Glomerular endothelial cell (primary cell): ENCODE measurements at regions not wholly inside any gene's neighbourhood (a gene's known extent, or its start where the extent isn't known, plus 50 kb on each side); places are given as distances from the start of the nearest gene placed in this dataset.

Experiments used
- DNase-seq: peaks from one replicate; pipeline ENCODE4 v3.0.0-alpha.2; 2011; ENCODE audit warnings: low read depth, low spot score; ENCODE audit errors: extremely low read depth

- no peak for DNase-seq
These were observed 156.2 kb upstream of the LYZL1 start for GRCh38 chr10:29132551-29133111.

GRCh38 chr10:29135337-29135736 is 153.5 kb upstream of the LYZL1 start:
- DNase-seq, result no peak

DNA sequence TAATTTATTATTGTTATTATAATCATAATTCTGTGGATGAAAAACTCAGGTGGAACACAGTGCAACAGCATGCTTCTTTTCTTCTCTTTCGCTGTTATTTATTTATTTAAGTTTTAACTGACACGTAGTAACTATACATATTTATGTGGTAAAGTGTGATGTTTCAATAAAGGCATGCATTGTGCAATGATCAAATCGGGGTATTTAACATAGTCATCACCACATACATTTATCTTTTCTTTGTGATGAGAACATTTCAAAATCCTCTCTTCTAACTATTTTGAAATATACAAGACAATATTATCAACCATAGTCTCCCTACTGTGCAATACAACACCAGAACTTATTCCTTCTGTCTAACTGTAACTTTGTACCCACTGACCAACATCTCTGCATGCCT is 152.5 kb upstream of the LYZL1 start:
- no peak for DNase-seq

- DNase-seq, result no peak
These were observed 148.7 kb upstream of the LYZL1 start for GRCh38 chr10:29140151-29140550.

- no peak for DNase-seq
These were observed 147.9 kb upstream of the LYZL1 start for GRCh38 chr10:29140991-29141390.

DNA sequence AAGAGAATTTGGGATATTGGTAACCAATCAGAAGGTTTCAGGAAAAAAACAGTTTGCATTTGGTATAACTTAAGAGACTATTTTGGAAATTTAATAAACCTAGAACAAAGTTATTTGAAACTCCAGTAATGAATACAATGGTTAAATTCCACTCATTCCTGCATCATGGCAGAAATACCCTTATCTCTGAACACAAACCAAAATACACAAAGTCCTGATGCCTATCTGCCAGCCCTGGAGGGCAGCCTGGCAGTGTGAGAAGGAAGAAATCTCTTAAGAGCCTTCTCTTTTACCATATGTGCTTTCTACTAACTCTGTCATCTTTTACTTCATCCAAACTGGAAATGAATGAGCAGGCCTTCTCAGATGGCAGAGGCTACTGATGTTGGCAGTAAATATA is 147.1 kb upstream of the LYZL1 start:
- DNase-seq, result no peak

DNA sequence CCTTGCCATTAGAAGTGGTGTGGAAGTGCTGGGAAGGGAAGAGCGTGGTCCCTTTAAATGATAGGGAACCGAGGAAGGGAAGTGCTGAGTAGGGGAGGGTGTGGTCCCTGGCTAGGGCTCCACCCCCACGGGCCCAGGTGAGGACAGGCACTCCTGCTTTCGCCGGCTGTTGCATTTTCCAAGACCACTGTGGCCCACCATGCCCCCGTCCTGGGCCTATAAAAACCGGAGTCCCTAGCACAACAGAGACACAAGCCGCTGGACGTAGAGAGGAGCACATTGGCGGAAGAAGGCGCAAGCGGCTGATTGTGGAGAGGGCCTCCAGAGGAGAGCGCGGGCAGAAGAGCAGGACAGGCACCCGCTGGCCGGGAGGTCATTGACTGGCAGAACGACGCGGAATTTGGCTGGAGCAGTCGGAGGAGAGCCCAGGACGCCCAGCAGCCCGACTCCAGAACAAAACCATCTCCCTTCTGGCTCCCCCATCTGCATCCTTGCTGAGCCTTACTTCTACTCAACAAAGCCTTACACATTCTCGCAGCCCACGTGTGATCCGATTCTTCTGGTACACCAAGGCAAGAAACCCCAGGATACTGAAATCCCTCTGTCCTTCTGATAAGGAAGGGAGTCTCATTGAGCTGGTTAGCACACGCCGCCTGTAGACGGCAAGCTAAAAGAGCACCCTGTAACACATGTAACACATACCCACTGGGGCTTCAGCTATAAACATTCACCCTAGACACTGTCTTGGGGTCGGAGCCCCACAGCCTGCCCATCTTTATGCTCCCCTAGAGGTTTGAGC is 146.2 kb upstream of the LYZL1 start:
- DNase-seq, result no peak

- no peak for DNase-seq
These were observed 144.7 kb upstream of the LYZL1 start for GRCh38 chr10:29144126-29144525.

GRCh38 chr10:29146311-29147100 is 142.4 kb upstream of the LYZL1 start:
- no peak for DNase-seq

DNA sequence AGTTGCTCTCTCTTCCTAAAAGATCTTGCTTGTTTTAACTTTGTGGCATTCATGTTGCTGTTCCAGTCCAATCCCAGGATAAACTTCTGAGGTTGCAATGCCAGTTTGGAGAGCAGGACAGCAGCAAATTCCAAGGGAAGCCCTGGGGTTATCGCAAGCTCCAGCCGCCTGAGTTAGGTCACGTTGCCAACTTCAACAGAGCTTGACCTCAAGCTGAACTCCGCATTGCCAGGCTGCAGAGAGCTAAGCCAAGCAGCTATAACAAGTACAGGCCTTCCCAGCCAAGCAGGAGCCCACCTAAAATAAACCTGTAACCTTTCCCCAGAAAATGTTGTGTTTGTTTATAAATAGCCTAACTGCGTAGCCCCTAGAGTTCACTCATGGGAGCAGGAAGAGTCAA is 138.9 kb upstream of the LYZL1 start:
- no peak for DNase-seq

GRCh38 chr10:29151005-29151404 is 137.9 kb upstream of the LYZL1 start:
- DNase-seq, result no peak

DNA sequence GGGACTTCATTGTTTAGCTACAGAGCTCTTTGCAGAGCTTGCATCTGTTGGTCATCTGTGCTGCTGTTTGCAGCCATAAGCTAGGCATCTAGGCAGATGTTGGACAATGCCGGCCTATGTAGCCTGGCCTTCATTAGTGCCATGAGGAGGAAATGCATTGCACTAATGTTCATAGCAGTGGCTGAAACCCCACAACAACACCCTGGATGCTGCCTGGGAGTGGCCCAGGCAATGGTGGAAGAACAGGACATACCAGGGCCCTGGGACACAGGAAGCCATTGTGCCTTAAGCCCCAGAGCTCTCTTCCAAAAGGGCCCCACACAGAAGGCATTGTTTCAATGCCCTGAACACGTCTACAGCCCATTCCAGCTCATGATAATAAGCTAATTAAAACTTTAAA is 131.5 kb upstream of the LYZL1 start:
- no peak for DNase-seq

GRCh38 chr10:29158066-29158465 is 130.8 kb upstream of the LYZL1 start:
- DNase-seq, result no peak

GRCh38 chr10:29160150-29160617 is 128.7 kb upstream of the LYZL1 start:
- no peak for DNase-seq

DNA sequence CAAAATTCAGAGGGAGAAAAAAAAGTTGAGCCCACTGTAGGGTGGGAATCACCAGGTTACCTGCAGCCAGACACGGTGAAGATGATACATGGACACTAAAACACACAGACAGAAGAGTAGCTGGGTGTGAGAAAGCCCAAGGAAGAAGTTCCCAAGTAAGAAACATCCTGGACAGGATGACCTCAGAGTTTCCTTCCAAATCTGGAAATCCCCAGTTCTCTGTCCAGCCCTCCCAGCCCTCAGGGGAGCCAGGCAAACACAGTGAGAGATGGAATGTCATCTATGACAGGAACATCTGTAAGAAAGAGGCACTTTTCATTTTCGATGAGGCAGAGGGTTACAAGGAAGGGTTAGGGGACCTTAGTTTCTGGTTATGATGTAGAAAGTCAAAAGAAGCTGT is 125.1 kb upstream of the LYZL1 start:
- DNase-seq, result no peak

DNA sequence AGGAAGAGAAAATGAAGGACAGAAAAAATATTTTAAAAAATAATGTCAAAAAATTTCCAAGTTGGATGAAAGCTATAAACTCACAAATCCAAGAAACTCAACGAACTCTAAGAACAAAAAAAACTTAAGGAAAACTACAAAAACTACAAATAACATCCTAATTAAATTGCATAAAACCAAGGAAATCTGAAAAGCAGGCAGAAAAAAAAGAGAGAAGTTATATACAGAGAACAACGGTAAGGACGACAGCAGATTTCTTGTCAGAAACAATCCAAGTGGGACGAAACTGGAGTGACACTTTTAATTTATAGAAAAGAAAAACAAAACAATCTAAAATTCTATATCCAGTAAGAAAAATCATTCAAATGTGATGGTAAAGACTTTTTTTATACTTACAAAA is 122.2 kb upstream of the LYZL1 start:
- DNase-seq, result no peak

DNA sequence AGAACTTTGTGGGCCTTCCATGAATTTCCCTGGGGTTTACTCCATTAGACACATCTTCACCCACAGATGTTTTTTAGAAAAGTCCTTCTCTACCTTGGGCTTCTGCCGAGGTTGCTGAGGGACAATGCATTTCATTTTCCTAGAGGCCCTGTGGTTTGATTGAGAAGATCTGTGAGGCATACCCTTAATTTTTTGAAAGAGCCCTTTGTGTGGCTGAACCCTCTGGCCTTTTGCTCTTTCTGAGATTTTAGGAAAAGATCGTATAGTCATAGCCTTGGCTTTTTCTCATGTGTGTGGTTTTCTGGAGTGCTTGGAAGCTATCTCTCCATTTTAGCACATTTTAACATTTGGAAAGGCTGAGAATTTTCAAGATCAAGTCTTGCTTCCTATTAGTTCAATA is 119.8 kb upstream of the LYZL1 start:
- no peak for DNase-seq

DNA sequence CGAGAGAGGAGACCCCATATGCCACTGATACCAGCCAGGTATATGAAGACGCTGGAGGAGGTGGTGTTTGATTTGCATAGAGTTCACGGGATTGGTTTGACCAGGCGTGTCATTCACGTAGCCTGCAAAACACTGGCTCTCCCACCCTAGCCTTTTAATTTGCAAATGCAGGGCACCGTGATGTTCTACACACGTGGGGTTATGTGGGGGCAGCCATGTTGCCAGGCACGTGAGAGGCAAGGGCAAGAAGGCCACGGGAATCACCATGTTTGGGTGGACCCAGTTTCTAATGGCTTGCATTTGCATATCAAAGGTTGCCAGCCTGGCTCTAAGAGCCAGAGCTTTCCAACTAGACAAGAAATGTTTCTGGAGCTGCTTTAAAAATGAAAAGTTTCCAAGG is 117.2 kb upstream of the LYZL1 start:
- no peak for DNase-seq

DNA sequence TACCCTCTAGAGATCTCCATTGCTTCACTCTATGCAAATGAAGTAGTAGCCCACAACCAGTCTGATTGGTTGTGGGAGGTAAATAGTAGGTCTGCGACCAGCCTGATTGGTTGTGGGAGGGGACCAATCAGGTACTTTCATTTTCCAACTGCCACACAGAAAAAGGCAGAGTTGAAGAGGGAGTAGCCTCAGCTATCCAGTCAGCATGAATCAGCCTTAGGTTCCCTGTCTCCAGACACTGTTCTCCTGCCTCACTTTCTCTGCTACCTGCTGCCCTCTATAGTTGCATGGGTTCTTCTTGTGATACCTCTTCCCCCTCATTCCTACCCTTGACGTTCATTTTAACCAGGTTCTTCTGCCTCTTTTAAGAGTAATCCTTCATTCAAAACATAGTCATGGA is 114.5 kb upstream of the LYZL1 start:
- no peak for DNase-seq

- no peak for DNase-seq
These were observed 111.7 kb upstream of the LYZL1 start for GRCh38 chr10:29176845-29177832.

GRCh38 chr10:29181936-29182335 is 106.9 kb upstream of the LYZL1 start:
- no peak for DNase-seq
